Loucy (cell line): ENCODE measurements at regions not wholly inside any gene's neighbourhood (a gene's known extent, or its start where the extent isn't known, plus 50 kb on each side); places are given as distances from the start of the nearest gene placed in this dataset.

ENCODE experiments used
- H2AFZ ChIP-seq: fragments of 200-600 bp; sonication (generic); 2 replicates; pipeline ENCODE4 v1.6.0; 2016; ENCODE audit warnings: antibody characterized with exemption, mild to moderate bottlenecking, low read length, moderate library complexity
- H3F3A ChIP-seq: fragments of 200-600 bp; 2 replicates; pipeline ENCODE4 v1.6.0; 2016; ENCODE audit warnings: antibody characterized with exemption, low read depth, mild to moderate bottlenecking
- H3K27me3 ChIP-seq: fragments of 200-600 bp; sonication (generic); 2 replicates; pipeline ENCODE4 v1.6.1; 2014; ENCODE audit warnings: low read length, mild to moderate bottlenecking; ENCODE audit not compliant: insufficient read depth, poor library complexity, severe bottlenecking
- H3K36me3 ChIP-seq: fragments of 200-600 bp; sonication (generic); 2 replicates; pipeline ENCODE4 v1.6.1; 2016; ENCODE audit warnings: low read length; ENCODE audit not compliant: insufficient read depth
- H3K4me1 ChIP-seq: fragments of 200-600 bp; sonication (generic); 2 replicates; pipeline ENCODE4 v1.5.1; 2014; ENCODE audit warnings: low read length, mild to moderate bottlenecking; ENCODE audit not compliant: insufficient read depth, poor library complexity, severe bottlenecking
- H3K4me2 ChIP-seq: fragments of 200-600 bp; sonication (generic); 2 replicates; pipeline ENCODE4 v1.6.0; 2014; ENCODE audit warnings: antibody characterized with exemption, low read length, low read depth, mild to moderate bottlenecking; ENCODE audit not compliant: poor library complexity, severe bottlenecking
- H3K4me3 ChIP-seq: fragments of 200-600 bp; sonication (generic); 2 replicates; pipeline ENCODE4 v1.5.1; 2014; ENCODE audit warnings: low read length, mild to moderate bottlenecking, mixed read lengths; ENCODE audit not compliant: poor library complexity, severe bottlenecking
- H3K79me2 ChIP-seq: fragments of 200-600 bp; sonication (generic); 2 replicates; pipeline ENCODE4 v1.6.1; 2014; ENCODE audit warnings: low read length; ENCODE audit not compliant: insufficient read depth
- H3K9ac ChIP-seq: fragments of 200-600 bp; sonication (generic); 2 replicates; pipeline ENCODE4 v1.6.0; 2014; ENCODE audit warnings: mild to moderate bottlenecking, low read depth, low read length, moderate library complexity; ENCODE audit not compliant: poor library complexity, severe bottlenecking
- H3K9me2 ChIP-seq: fragments of 200-600 bp; sonication (generic); replicated peaks from 2 replicates; pipeline ENCODE4 v1.6.1; 2016; ENCODE audit warnings: low read depth, low read length, mixed read lengths
- H3K9me3 ChIP-seq: fragments of 200-600 bp; sonication (generic); 2 replicates; pipeline ENCODE4 v1.6.1; 2014; ENCODE audit warnings: mild to moderate bottlenecking, antibody characterized with exemption, low read length, low read depth; ENCODE audit not compliant: insufficient read depth
- H4K20me1 ChIP-seq: fragments of 200-600 bp; sonication (generic); 2 replicates; pipeline ENCODE4 v1.6.0; 2014; ENCODE audit warnings: antibody characterized with exemption, low read length, mild to moderate bottlenecking; ENCODE audit not compliant: insufficient read depth, poor library complexity, severe bottlenecking
- CTCF ChIP-seq: fragments of 200-600 bp; sonication (generic); conservative IDR thresholded peaks from 2 replicates; pipeline ENCODE4 v1.5.1; 2014; ENCODE audit warnings: mild to moderate bottlenecking, antibody characterized with exemption, low read length
- EZH2phosphoT487 ChIP-seq: fragments of 200-600 bp; IDR thresholded peaks from 2 replicates; pipeline ENCODE4 v1.6.1; 2018; ENCODE audit warnings: antibody characterized with exemption, mild to moderate bottlenecking, moderate library complexity, borderline replicate concordance

GRCh38 chr20:23138682-23139081, 52.6 kb upstream of the CD93 start:
- Histone ChIP-seq H3K4me1 (peaks cover 42% of the 10 kb centered on the region), H4K20me1 (no peaks in the 10 kb centered on the region), H3F3A (no peaks in the 10 kb centered on the region), H3K9ac (peak overlapping the region; percentile 61), H3K27me3 (no peaks in the 10 kb centered on the region), H3K36me3 (no peaks in the 10 kb centered on the region), H3K79me2 (no peaks in the 10 kb centered on the region), H2AFZ (no peak overlapping the region), H3K4me3 (no peak overlapping the region), H3K4me2 (peak overlapping the region; percentile 19), H3K9me2 (no peaks in the 10 kb centered on the region), H3K9me3 (no peaks in the 10 kb centered on the region)
- TF ChIP-seq EZH2phosphoT487 (no peak), CTCF (no peak)

GRCh38 chr20:23138226-23138625, 52.1 kb upstream of the CD93 start:
- Histone ChIP-seq H3K4me3 (no peak overlapping the region), H3K27me3 (no peaks in the 10 kb centered on the region), H3K4me1 (peaks cover 38% of the 10 kb centered on the region), H3K9me3 (no peaks in the 10 kb centered on the region), H3K79me2 (no peaks in the 10 kb centered on the region), H3K36me3 (no peaks in the 10 kb centered on the region), H3F3A (no peaks in the 10 kb centered on the region), H3K9me2 (no peaks in the 10 kb centered on the region), H2AFZ (0 out of 2 replicates have a peak overlapping the region, but pooled peaks have one; percentile 70), H3K9ac (no peak overlapping the region), H4K20me1 (no peaks in the 10 kb centered on the region), H3K4me2 (no peak overlapping the region)
- no peak for TF ChIP-seq CTCF
- TF ChIP-seq EZH2phosphoT487, result no peak

- Histone ChIP-seq H3K79me2 (no peaks in the 10 kb centered on the region), H3K27me3 (no peaks in the 10 kb centered on the region), H4K20me1 (no peaks in the 10 kb centered on the region), H3K4me1 (peaks cover 27% of the 10 kb centered on the region), H3K4me2 (no peak overlapping the region), H2AFZ (no peak overlapping the region), H3K9ac (no peak overlapping the region), H3K9me3 (no peaks in the 10 kb centered on the region), H3K9me2 (no peaks in the 10 kb centered on the region), H3K36me3 (no peaks in the 10 kb centered on the region), H3K4me3 (no peak overlapping the region), H3F3A (no peaks in the 10 kb centered on the region)
- TF ChIP-seq CTCF, result no peak
- no peak for TF ChIP-seq EZH2phosphoT487
These were observed 51.0 kb upstream of the CD93 start for GRCh38 chr20:23136893-23137745.
